Activated CD8-positive, alpha-beta T cell treated with anti-CD3 and anti-CD28 coated beads, Interleukin-2, amount 10 ng/mL, durations not matched to agents 7 days and 5 days (primary cell): ENCODE measurements at regions not wholly inside any gene's neighbourhood (a gene's known extent, or its start where the extent isn't known, plus 50 kb on each side); places are given as distances from the start of the nearest gene placed in this dataset.

Experiments
- ATAC-seq: fragments of 150-1000 bp; cut with Tn5 transposase; one replicate; pipeline ENCODE4 v1.10.0; 2021; ENCODE audit warnings: moderate library complexity
- CTCF ChIA-PET: fragments of 350-600 bp; sonication (Branson Sonifier 250); formaldehyde crosslinking; loops from one replicate; lab custom pipeline; 2021; ENCODE audit warnings: antibody characterized with exemption; lab: Charles Lee
- POLR2A ChIA-PET: fragments of 350-600 bp; sonication (Branson Sonifier 250); formaldehyde crosslinking; loops from one replicate; lab custom pipeline; 2021; ENCODE audit warnings: antibody characterized with exemption; lab: Charles Lee
- DNase-seq: peaks from one replicate; pipeline ENCODE4 v3.0.0-alpha.2; 2020
- H3K27ac Mint-ChIP-seq: one replicate; pipeline ENCODE4 v1.8.0; 2021; ENCODE audit warnings: mild to moderate bottlenecking, mixed read lengths
- H3K27me3 Mint-ChIP-seq: one replicate; pipeline ENCODE4 v1.8.0; 2021; ENCODE audit warnings: low read depth, mixed read lengths
- H3K36me3 Mint-ChIP-seq: one replicate; pipeline ENCODE4 v1.8.0; 2021; ENCODE audit warnings: low read depth, mixed read lengths
- H3K4me1 Mint-ChIP-seq: one replicate; pipeline ENCODE4 v1.8.0; 2021; ENCODE audit warnings: low read depth, mixed read lengths
- H3K4me3 Mint-ChIP-seq: one replicate; pipeline ENCODE4 v1.8.0; 2021; ENCODE audit warnings: mild to moderate bottlenecking, mixed read lengths
- H3K9me3 Mint-ChIP-seq: one replicate; pipeline ENCODE4 v1.8.0; 2022; ENCODE audit warnings: mixed read lengths; ENCODE audit not compliant: insufficient read depth

DNA sequence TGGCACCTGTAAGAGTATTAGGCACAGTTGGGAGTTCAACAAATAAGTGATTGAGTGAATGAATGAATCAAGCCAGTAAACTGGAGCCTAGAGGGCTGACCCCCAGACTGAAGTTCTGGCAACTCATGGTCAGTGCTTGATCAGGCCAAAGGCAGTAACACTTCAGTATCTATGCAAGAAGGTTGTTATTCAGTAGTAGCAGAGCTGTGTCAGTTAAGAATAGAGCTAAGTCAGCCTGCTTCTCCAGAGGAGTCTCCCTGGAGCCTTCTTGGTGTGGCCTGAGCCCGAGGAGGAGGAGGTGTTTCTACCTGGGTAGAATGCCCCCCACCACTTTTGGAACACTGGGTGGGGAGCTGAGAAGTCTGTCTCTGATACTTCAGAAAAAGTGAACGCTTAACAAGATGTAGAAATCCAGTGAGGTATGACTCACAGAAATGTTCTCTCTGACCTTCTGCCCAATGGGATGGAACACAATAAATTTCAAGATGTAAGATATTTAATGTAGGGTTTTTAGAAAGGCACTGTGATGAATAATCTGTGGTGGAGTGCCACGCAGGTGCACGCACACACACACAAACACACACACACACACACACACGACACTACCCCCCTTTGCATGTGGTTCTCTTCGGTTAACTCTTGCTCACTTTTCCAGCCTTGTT lies 219.9 kb downstream of the HIPK3 start:
- no peaks in the 10 kb centered on the region for H3K4me1 Mint-ChIP-seq
- DNase-seq (no peak), ATAC-seq (no peak)
- no peak overlapping the region for H3K27ac Mint-ChIP-seq
- no peaks in the 10 kb centered on the region for H3K36me3 Mint-ChIP-seq
- no peak overlapping the region for H3K4me3 Mint-ChIP-seq
- H3K9me3 Mint-ChIP-seq = no peaks in the 10 kb centered on the region
- CTCF ChIA-PET = interaction anchor here (1.1 kb wide), 1 partner anchor 265 kb away, joined by 3 read pairs; no protein-coding TSS in a partner anchor
- H3K27me3 Mint-ChIP-seq = peaks cover 12% of the 10 kb centered on the region
- POLR2A ChIA-PET = no interaction called here

DNA sequence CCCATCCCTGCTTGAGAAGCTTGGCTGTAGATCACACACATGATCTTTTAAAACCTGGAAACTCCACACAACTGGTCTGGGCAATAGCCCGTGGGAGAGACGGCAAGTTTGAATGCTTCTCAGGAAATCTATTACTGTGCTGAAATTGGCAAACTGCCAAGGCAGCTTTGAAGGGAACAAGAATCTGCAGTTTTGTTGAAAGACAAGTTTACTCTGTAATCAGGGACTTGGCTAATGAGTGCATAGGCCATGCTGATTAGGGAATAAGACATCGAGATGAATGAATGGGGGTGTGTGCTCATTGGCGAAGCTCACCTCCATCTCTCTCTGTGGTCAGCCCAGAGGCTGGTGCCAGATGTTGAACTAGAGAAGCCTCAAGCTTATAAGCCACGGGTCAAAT lies 218.8 kb downstream of the HIPK3 start:
- Mint-ChIP-seq H3K4me1 (no peaks in the 10 kb centered on the region), H3K27me3 (peaks cover 12% of the 10 kb centered on the region), H3K4me3 (no peak overlapping the region), H3K36me3 (no peaks in the 10 kb centered on the region), H3K27ac (no peak overlapping the region), H3K9me3 (no peaks in the 10 kb centered on the region)
- DNase-seq (no peak), ATAC-seq (no peak)
- POLR2A ChIA-PET = no interaction called here
- CTCF ChIA-PET = no interaction called here

DNA sequence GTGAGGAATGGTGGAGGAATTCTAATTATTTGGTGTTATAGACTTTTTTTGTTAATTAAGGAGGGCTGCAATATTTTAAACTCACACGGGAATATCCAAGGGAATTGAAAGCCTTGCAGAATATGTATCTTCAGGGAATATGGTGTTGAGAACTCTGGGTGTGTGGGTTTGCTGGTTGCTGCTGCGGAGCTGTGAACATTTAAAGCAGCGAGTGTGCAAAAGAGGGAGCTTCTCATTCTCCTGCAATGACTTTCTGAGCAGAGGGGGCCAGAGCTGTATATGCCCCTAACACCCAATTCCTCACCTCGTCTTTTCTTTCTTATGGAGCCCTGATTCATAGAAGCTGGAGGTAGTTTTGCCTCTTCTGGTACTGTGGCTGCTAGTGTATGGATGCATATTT lies 217.7 kb downstream of the HIPK3 start:
- H3K4me1 Mint-ChIP-seq = no peaks in the 10 kb centered on the region
- ChIA-PET CTCF (no interaction called here), POLR2A (no interaction called here)
- peaks cover 7% of the 10 kb centered on the region for H3K27me3 Mint-ChIP-seq
- no peaks in the 10 kb centered on the region for H3K9me3 Mint-ChIP-seq
- no peak overlapping the region for H3K27ac Mint-ChIP-seq
- ATAC-seq (no peak), DNase-seq (no peak)
- no peaks in the 10 kb centered on the region for H3K36me3 Mint-ChIP-seq
- no peak overlapping the region for H3K4me3 Mint-ChIP-seq

DNA sequence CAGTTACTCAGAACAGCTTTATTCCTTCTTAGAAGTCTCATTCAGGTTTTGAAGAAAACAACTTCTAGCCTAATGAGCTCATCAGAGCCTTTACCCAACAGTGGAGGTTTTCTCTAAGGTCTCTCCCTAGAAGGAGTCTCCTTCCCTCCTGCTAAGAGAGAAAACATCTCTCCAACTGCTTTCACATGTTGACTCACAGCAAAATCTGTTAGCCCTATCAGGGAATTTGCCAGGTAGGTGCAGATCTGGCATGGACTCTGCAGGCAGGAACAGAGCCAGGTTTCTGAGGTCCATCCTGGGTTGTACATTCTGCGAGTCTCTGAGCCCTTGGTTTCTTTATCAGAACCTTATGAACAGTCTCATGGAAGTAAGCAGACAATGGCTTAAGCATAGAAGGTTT lies 214.4 kb downstream of the HIPK3 start:
- no peak for DNase-seq
- H3K9me3 Mint-ChIP-seq = no peaks in the 10 kb centered on the region
- ChIA-PET POLR2A (no interaction called here), CTCF (no interaction called here)
- H3K4me3 Mint-ChIP-seq = no peak overlapping the region
- H3K27ac Mint-ChIP-seq = no peak overlapping the region
- no peaks in the 10 kb centered on the region for H3K36me3 Mint-ChIP-seq
- ATAC-seq = no peak
- H3K4me1 Mint-ChIP-seq = no peaks in the 10 kb centered on the region
- peaks cover 3% of the 10 kb centered on the region for H3K27me3 Mint-ChIP-seq

DNA sequence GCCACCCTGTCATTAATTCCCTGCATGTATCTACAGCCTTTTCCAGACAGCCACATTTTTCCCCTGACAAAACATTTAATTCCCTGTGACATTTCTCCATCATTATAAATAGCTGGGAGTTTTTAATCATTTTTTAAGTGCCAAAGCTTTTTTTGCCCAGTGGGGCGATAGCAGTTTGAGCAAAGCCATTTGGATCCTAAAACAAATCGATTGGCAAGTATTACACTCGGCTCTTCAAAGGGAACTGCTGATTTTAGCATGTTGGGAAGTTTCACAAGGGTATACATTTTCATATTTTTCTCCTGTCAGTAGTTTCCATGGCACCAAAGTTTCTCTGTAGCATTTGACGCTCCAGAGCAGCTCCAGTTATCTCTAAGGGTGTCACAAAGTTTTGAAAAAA lies 210.8 kb downstream of the HIPK3 start:
- DNase-seq (no peak), ATAC-seq (no peak)
- Mint-ChIP-seq H3K27ac (no peak overlapping the region), H3K36me3 (no peaks in the 10 kb centered on the region), H3K9me3 (no peaks in the 10 kb centered on the region), H3K27me3 (peaks cover 3% of the 10 kb centered on the region), H3K4me3 (no peak overlapping the region), H3K4me1 (no peaks in the 10 kb centered on the region)
- ChIA-PET POLR2A (no interaction called here), CTCF (no interaction called here)

DNA sequence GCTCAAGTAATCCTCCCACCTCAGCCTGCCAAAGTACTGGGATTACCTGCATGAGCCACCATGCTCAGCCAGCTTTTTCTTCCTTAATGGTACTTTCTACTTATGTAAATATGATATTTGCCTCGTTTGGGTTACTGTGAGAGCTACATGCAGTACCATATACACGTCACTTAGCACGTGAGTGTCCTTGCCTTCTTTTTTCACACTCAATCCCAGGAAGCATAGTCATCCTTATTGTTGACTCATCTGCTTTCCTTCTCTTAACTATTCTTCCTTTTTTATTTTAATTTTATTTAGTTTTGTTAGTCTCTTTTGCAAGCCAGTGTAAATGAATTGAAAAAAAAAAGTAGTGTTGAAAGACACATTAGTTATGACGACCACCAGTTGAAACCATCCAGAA lies 205.9 kb downstream of the HIPK3 start:
- ChIA-PET CTCF (no interaction called here), POLR2A (no interaction called here)
- DNase-seq (no peak), ATAC-seq (no peak)
- Mint-ChIP-seq H3K36me3 (no peaks in the 10 kb centered on the region), H3K4me1 (no peaks in the 10 kb centered on the region), H3K27ac (no peak overlapping the region), H3K27me3 (peaks cover 9% of the 10 kb centered on the region), H3K4me3 (no peak overlapping the region), H3K9me3 (no peaks in the 10 kb centered on the region)

DNA sequence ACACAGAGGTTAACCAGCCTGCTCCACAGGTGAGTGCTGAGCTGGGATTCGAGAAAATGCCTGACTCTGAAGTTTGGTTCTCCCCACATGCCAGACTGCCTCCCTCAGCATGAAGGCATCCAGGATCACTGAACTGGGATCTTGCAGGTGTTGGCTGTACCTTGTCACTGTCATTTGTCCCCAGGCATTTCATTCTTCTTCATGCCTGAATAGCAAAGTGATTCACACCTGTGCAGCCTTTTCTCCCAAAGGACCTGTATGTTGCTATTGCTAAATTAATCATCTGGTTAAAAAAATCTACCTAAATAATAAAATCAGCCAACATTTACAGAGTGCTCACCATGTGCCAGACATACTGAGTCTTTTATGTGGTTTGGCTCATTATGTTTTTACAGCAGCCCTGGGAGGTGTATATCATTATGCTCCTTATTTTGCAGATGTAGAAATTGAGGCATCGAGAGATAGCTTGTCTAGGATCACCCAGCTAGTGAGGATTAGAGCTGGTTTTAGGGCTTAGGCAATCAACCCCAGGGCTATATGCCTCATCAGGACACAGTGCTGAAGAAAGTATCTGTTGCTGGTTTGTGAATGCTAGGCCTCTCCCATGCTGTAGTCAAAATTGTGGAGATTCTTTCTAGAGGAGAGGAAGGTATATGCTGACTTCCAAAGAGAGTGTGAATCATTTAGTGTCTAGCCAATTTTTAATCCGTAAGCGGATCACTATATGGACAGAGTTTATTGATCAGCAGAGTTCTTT lies 204.4 kb downstream of the HIPK3 start:
- ChIA-PET CTCF (no interaction called here), POLR2A (no interaction called here)
- DNase-seq = no peak
- Mint-ChIP-seq H3K4me1 (no peaks in the 10 kb centered on the region), H3K36me3 (no peaks in the 10 kb centered on the region), H3K27me3 (peaks cover 9% of the 10 kb centered on the region), H3K4me3 (no peak overlapping the region), H3K27ac (no peak overlapping the region), H3K9me3 (no peaks in the 10 kb centered on the region)
- no peak for ATAC-seq

DNA sequence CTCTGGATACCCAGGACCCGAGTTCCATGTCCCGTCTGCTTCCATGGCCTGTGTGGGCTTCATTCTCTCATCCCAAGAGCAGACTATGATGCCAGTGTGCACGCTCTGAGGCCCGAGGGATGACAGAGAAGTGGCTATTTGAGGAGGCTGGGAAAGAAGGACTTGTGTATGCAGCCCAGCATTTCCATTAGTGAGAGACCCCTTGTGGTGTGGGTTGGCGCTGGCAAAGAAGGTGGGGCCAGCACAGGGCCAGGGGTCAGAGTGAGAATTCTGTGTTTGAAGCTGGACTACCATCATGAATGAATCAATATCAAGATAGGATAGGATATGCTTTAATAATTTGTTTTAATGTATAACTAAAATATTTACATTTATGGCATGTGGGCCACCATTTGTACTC lies 200.8 kb downstream of the HIPK3 start:
- no peak overlapping the region for H3K27ac Mint-ChIP-seq
- no peaks in the 10 kb centered on the region for H3K9me3 Mint-ChIP-seq
- CTCF ChIA-PET = no interaction called here
- no peak for DNase-seq
- H3K36me3 Mint-ChIP-seq = no peaks in the 10 kb centered on the region
- POLR2A ChIA-PET = no interaction called here
- H3K4me3 Mint-ChIP-seq = no peak overlapping the region
- H3K4me1 Mint-ChIP-seq = no peaks in the 10 kb centered on the region
- H3K27me3 Mint-ChIP-seq = peaks cover 16% of the 10 kb centered on the region
- ATAC-seq = no peak

DNA sequence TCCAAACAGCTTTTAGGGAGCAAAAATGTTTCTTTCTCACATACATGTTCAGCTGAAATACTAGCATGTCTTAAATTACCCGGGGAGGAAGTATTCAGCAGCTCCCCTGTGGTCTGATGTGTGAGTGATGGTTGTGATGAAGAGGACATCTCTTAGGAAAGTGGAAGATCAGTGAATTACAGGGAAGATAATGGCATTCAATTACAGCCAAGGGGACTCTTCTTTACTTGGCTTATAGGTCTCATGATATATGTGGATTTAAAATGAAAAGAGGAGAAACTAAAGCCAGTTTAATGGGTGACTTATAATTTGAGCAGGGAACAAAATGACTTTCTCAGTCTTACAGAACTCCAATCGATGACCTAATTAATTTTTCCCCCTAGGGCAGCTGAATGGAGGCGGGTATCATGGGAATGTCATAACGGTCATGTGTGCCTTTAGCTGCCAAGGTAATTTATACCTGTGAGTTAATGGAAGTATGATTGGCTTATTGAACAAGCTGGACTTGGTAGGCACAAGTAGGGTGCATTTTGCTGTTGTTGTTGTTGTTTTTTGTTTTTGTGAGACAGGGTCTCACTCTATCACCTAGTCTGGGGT lies 198.8 kb downstream of the HIPK3 start:
- Mint-ChIP-seq H3K9me3 (no peaks in the 10 kb centered on the region), H3K36me3 (no peaks in the 10 kb centered on the region), H3K4me1 (no peaks in the 10 kb centered on the region), H3K4me3 (no peak overlapping the region), H3K27ac (no peak overlapping the region), H3K27me3 (peaks cover 19% of the 10 kb centered on the region)
- ChIA-PET POLR2A (no interaction called here), CTCF (no interaction called here)
- ATAC-seq (no peak), DNase-seq (no peak)

DNA sequence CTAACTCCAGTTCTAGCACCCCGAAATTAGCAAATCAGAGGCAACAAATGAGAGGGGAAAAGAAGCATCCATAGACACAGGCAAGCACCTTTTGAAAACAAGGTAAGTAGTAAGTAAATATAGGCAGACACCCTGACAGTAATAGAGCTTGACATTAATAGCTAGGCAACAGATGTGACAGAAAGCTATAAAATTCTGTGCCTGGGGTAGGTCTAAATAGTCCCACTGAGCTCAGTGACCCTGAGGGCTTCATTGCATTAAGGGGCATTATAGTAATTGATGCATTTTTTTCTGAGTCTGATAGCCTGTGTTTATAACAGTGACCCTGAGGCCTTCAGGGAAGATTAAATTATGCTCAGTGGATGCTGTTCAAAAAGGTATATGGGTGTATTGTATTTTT lies 197.1 kb downstream of the HIPK3 start:
- Mint-ChIP-seq H3K4me3 (no peak overlapping the region), H3K36me3 (no peaks in the 10 kb centered on the region), H3K4me1 (no peaks in the 10 kb centered on the region), H3K9me3 (no peaks in the 10 kb centered on the region), H3K27me3 (peaks cover 16% of the 10 kb centered on the region), H3K27ac (no peak overlapping the region)
- ChIA-PET POLR2A (no interaction called here), CTCF (no interaction called here)
- ATAC-seq (no peak), DNase-seq (no peak)

DNA sequence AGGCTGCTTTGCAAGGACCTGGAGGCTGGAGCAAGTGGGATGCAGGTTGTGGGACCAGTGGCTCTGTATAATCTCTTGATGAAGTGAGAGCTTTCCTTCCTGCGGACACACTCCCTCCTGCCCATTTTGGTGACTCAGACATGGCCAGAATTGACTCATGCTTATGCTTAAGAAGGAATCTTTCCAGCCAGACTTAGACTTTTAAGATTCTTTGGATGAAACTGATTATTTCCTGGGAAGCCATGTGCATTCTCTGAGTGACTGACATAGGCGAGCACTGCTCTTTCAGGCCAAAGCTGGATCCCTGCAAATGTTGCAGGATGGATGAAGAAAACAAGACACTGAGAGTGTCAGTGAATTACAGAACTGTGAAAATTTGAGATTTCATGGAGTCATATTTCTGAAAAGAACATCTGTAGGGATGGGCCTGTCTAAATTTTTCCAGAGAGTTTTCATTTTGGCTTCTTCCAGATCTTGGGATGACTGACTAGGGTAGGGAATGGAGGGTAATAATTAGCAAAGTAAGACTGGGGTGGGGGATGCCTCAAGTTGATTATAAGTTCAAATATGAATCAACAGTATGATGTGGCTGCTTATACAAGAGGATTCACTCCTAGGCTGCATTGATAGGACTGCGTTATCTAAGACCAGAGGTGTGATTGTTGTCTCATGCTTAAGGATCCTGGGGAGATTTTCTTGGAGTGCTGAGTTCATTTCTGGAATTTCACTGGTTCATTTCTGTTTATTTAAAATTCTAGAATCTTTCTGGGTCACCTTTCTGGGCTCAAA lies 195.8 kb downstream of the HIPK3 start:
- Mint-ChIP-seq H3K4me1 (no peaks in the 10 kb centered on the region), H3K36me3 (no peaks in the 10 kb centered on the region), H3K9me3 (no peaks in the 10 kb centered on the region), H3K4me3 (no peak overlapping the region), H3K27ac (no peak overlapping the region), H3K27me3 (peaks cover 16% of the 10 kb centered on the region)
- POLR2A ChIA-PET = no interaction called here
- DNase-seq (no peak), ATAC-seq (no peak)
- CTCF ChIA-PET = no interaction called here

DNA sequence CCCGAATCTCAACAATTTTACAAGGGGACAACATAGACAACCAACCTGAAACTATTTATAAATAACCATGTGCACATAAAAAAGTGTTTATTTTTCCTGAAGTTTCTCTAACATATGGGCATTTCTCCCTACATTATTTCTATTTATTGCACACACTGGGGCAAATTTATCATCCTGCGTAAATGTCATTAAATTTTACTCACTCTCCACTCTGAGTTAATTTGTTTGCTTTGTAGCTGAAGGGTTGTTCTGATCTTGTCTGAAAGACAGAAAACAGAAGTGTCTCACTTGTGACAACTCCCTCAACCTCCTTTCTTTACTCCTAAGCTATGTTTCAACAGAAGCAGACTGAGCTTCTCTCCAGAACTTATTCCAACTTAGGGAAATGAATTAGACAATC lies 194.2 kb downstream of the HIPK3 start:
- ATAC-seq = no peak
- no peaks in the 10 kb centered on the region for H3K9me3 Mint-ChIP-seq
- POLR2A ChIA-PET = no interaction called here

More for the DNA sequence above, 194.2 kb downstream of the HIPK3 start:
- no peak for DNase-seq
- CTCF ChIA-PET = interaction anchor here (1.1 kb wide), 1 partner anchor 212 kb away, joined by 3 read pairs; no protein-coding TSS in a partner anchor
- H3K36me3 Mint-ChIP-seq = no peaks in the 10 kb centered on the region
- peaks cover 17% of the 10 kb centered on the region for H3K27me3 Mint-ChIP-seq
- no peak overlapping the region for H3K27ac Mint-ChIP-seq
- no peak overlapping the region for H3K4me3 Mint-ChIP-seq
- H3K4me1 Mint-ChIP-seq = no peaks in the 10 kb centered on the region
